Transverse colon (tissue), 3 donors: ENCODE measurements at regions not wholly inside any gene's neighbourhood (a gene's known extent, or its start where the extent isn't known, plus 50 kb on each side); places are given as distances from the start of the nearest gene placed in this dataset.

Experiments
- CTCF ChIP-seq, 5 experiments: fragments of 200-600 bp in 3 of 5; fragments of 450-650 bp in 2 of 5; sonication (generic) in 3 of 5; IDR thresholded peaks; 1 replicate in 2 of 5; 2 replicates in 3 of 5; pipeline ENCODE4 v1.5.1; 2016 to 2017; ENCODE audit warnings: antibody characterized with exemption in 5 of 5, inconsistent platforms in 3 of 5, mild to moderate bottlenecking in 2 of 5, moderate library complexity in 1 of 5
- POLR2A ChIP-seq: fragments of 450-650 bp; IDR thresholded peaks from one replicate; pipeline ENCODE4 v1.6.1; 2016; ENCODE audit warnings: antibody characterized with exemption, mild to moderate bottlenecking, moderate library complexity

- TF ChIP-seq POLR2A: no peak
- no peak for TF ChIP-seq CTCF (IDR thresholded peaks at IDR 0.05)
These were observed 51.4 kb upstream of the SCN7A start for GRCh38 chr2:166545473-166545872.
